ENCODE measurements at regions not wholly inside any gene's neighbourhood (a gene's known extent, or its start where the extent isn't known, plus 50 kb on each side); places are given as distances from the start of the nearest gene placed in this dataset.
"Not testable (repeated sequence)": the region's sequence is repeated elsewhere in the genome, so short reads cannot be mapped to it uniquely, and the experiment has no call there.

GRCh38 chr5:124901081-124901480, 154.6 kb upstream of the ZNF608 start:
- DNase-seq (ENCODE audit: low read depth), result no peak

GRCh38 chr5:124902097-124902821, 155.8 kb upstream of the ZNF608 start:
- DNase-seq (ENCODE audit: low read depth), result no peak

- no peak for DNase-seq (ENCODE audit: low read depth)
These were observed 159.1 kb upstream of the ZNF608 start for GRCh38 chr5:124905256-124906130.

GRCh38 chr5:124906339-124907097, 160.1 kb upstream of the ZNF608 start:
- DNase-seq (ENCODE audit: low read depth), result peak; percentile 85

- DNase-seq (ENCODE audit: low read depth), result no peak
These were observed 160.7 kb upstream of the ZNF608 start for GRCh38 chr5:124907098-124907644.

GRCh38 chr5:124908581-124909451, 162.4 kb upstream of the ZNF608 start:
- no peak for DNase-seq (ENCODE audit: low read depth)

GRCh38 chr5:124909734-124910133, 163.3 kb upstream of the ZNF608 start:
- no peak for DNase-seq (ENCODE audit: low read depth)

GRCh38 chr5:124910354-124911016, 164.0 kb upstream of the ZNF608 start:
- no peak for DNase-seq (ENCODE audit: low read depth)

GRCh38 chr5:124912638-124913328, 166.3 kb upstream of the ZNF608 start:
- no peak for DNase-seq (ENCODE audit: low read depth)

- DNase-seq (ENCODE audit: low read depth), result no peak
These were observed 166.9 kb upstream of the ZNF608 start for GRCh38 chr5:124913329-124913653.

GRCh38 chr5:124916313-124916712, 169.9 kb upstream of the ZNF608 start:
- not testable (repeated sequence) for DNase-seq (ENCODE audit: low read depth)

- no peak for DNase-seq (ENCODE audit: low read depth)
These were observed 172.2 kb upstream of the ZNF608 start for GRCh38 chr5:124918618-124919017.

GRCh38 chr5:124919076-124919475, 172.6 kb upstream of the ZNF608 start:
- DNase-seq (ENCODE audit: low read depth), result no peak

- no peak for DNase-seq (ENCODE audit: low read depth)
These were observed 173.5 kb upstream of the ZNF608 start for GRCh38 chr5:124919747-124920525.

GRCh38 chr5:124920909-124921666, 174.6 kb upstream of the ZNF608 start:
- DNase-seq (ENCODE audit: low read depth), result no peak

GRCh38 chr5:124921694-124922093, 175.3 kb upstream of the ZNF608 start:
- DNase-seq (ENCODE audit: low read depth), result no peak

GRCh38 chr5:124922255-124922975, 176.0 kb upstream of the ZNF608 start:
- no peak for DNase-seq (ENCODE audit: low read depth)

- DNase-seq (ENCODE audit: low read depth), result no peak
These were observed 176.7 kb upstream of the ZNF608 start for GRCh38 chr5:124923131-124923530.
